EH (cell line): ENCODE measurements at regions not wholly inside any gene's neighbourhood (a gene's known extent, or its start where the extent isn't known, plus 50 kb on each side); places are given as distances from the start of the nearest gene placed in this dataset.

Experiments used
- DNase-seq: peaks from one replicate; pipeline ENCODE4 v3.0.0-alpha.2; 2015; ENCODE audit warnings: low read depth

DNA sequence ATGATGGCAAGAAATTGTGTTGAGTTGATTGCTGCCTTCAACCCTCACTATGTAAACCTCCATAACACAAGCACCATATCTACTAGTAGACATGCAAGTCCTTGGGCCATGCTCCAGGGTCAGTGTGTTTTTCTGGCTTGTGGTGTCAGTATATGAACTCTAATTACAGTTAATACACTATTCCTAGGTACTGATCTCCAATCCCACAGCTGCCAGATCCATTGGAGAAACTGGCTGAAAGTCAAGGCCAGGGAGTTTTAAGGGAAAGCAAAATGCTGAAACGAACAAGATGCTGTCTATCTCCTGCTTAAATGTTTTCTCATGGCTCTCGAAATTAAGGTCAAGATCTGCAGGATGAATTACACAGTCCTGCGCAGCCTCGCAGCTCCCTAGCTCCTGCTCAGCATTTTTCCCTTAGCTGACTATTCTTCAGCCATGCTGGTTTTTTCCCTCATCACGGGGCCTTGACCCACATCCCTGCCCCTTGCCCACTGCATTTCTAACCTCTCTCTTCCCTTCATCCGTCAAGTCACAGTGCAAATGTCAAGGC, 425.0 kb upstream of the ADAMTS9 start:
- no peak for DNase-seq

DNA sequence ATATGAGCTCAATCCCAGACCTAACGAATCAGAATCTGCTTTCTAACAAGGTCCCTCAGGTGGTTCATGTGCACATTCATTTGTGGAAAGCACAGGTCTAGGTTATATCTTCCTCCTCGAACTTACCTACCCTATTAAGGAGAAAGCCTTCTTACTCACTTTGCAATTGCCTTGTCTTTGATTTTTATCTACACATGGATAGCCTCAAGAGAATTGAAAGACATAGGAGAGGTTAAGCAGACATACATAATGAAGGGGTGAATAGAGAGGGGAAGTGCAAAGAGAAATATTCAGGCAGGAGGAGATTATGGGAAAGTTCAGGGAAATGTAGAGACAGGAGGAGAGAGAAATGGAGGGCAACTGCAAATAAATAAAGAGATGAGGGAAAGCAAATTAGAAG, 422.9 kb upstream of the ADAMTS9 start:
- no peak for DNase-seq

DNA sequence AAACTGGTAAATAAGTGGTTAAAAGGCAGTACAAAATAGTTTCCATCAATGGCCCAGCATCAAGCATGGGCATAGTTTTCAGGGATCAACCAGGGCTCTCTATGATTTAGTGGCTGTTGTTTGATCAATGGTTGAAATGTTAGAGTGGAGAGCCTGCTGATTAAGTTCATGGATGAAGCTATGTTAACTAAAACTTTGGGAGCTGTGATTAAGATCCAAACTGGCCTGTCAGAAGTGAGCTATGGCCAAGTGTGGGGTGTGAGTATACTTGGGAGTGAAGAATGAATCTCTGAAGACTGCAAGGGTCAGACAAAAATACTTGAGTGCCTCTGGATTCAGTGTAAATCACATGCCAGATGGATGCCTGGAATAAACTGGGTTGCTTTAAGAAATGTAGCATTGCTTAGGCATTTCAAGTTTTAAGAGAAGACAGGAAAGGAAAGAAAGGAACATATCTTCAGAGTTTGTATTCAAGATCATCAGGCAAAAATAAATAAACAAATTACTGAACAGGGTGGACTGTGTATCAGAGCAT, 422.2 kb upstream of the ADAMTS9 start:
- no peak for DNase-seq

DNA sequence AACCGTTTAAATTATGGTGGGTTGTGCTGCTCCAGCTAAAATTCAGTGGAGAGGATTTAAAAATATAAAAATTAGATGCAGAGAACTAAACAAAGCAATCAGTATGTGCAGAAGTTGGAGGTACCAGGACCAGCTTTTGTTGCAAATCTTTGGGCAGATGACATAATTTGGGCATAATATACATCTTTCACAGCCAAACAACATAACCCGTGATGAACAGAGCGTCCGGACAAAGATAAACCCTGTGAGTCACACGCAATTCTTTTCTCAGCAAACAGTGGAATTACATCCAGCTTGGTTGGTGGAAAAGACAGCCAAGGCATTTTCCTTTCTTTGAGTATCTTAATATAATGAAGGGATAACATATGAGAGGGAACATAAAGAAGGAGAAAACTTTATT, 419.4 kb upstream of the ADAMTS9 start:
- no peak for DNase-seq

DNA sequence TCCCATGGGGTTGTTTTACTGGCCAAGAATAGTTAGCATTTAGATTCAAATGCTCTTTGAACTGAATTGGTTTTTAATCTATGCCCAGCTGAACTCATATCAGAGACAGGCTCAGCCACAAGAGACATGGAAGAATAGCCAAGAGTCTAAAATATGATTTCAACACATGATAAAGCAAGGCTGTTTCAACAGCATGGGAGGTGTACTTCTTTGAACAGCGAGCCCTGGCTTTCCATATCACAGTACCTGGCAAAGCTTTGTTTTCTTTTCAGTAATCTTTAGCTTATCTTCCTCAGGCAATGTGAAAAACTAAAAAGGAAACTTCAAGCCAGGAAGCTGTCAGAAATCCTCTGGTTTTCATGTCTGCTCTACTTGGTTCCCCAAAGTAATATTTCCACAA, 413.6 kb upstream of the ADAMTS9 start:
- DNase-seq: no peak

DNA sequence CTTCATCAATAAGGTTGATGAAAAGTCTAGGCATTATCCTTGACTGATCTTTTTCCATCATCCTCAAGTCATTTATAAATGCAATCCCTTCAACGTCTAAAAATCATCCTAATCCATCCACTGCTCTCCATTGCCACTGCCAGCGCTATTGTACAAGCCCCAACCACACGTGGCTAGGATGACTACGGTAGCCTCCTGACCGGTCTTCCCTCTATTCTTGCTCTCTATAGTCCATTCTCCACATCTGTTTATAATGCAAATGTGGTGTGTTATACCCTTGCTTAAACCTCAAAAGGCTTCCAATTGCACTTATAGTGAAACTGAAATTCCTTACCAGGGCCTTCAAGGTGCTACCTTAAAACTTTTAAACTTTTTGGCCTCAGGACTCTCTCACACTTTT, 410.6 kb upstream of the ADAMTS9 start:
- DNase-seq: no peak

DNA sequence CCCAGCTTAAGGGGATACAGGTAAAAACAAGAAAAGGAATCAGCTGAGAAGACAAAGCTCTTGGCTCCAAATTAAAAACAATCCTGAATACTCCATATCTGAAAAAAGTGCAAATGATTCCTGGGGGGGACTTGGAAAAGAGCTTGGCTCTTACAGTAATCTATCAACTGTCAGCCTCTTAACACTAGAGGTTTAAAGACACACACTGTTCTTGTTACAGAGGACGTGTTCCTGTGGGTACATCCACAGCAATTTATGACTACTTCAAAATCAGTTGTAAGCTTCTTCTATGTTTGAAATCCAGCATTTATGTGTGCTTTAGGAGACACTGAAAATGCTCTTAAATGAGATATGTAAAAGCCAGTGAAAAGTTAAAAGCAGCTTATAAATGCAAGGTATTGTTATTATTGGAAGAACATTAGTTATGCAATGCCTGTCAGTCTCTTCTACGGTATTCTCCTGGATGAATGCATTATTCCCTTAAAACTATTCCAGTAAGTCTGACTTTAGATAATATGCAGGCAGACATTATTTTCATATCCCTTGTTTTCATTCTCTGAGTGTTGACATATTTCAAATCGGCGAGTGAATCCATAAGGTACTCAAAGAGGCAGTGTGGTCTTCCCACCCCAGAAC, 408.4 kb upstream of the ADAMTS9 start:
- no peak for DNase-seq

DNA sequence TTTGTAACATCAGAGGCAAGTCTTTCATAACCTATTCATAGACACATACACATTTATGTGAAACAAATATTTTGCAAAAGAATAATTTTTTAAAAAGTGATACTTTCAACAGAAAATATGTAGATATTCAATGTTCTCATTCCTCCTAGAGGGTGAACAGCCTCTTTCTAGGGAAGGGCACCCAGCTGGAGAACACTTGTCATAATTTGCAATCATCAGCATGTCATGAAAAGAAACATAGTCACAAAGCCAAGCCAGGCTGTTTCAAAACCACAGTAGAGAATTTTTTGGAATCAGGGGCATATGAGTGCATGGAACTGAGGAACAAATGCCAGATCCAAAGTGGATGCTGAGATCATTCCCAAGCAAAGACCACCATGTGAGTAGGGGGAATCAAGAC, 406.9 kb upstream of the ADAMTS9 start:
- no peak for DNase-seq

DNA sequence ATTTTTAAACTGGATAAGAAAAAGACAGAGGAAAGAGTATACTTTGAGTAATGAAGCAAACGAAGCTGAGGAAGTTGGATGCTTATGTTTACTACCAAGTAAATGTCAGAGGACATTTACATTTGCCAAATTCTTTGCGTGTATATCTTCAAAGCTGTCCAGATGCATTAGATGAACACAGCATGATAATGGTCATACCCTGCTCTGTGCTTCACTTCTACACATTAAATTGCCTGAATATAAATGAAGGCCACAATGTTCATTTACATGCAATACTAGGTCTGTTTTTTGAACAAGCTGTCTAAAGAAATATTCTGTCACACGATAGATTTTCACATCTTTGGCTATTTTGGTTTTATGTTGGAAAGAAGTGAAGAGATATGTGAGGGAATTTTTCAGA, 405.8 kb upstream of the ADAMTS9 start:
- DNase-seq: no peak

DNA sequence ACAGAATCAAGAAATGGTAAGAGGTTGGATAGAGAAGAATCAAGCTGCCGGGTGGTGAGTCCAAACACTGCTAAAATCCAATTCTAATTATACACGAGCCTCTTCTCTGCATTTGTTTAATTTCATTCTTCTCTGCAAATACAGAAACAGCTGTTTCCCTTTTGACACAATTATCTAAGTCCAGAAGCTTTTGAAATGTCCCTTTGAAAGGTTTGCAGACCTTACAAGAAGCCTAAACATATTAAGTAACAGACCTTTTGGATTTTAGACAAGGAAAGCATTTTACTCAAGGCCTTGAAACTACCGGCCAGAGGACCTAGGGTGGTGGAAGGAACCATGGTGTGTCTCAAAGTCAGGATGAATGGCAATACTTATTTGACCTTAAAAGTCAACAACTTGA, 403.8 kb upstream of the ADAMTS9 start:
- DNase-seq: no peak

DNA sequence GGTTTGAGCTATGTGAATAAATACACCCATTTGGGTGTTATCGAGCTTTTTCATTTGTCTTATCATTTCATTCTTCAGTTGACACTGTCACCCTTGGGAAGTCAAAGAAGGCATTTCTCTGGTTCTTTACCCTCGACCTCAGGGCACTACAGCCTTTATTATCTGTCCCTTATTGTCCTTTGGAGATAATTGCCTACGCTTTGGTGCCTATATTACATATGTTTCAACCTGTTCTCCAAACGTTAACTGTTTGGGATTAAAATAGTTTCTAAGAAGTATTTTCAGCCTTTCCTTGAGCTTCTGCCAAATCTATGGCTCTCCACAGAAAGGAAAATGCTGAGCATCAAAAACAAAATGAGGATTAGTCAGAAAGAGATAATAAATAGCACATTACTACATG, 395.4 kb upstream of the ADAMTS9 start:
- no peak for DNase-seq

DNA sequence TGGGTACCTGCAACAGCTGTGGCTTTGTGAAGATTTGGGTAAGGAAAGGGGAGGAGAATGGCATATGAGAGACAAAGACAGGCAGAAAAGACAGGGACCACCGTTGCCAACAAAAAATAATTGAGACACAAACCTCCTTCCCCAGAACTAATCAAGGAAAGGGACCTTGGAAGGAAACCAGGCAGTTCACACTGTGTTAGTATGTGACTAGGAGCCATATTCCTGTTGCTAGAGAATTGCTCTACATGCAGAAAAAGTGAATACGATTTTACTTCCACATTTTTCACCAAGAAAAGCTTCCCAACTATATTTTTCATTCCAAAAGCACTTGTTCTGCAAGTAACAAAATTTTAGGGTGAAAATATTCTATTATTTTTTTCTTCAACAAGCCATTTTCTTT, 393.7 kb upstream of the ADAMTS9 start:
- no peak for DNase-seq

DNA sequence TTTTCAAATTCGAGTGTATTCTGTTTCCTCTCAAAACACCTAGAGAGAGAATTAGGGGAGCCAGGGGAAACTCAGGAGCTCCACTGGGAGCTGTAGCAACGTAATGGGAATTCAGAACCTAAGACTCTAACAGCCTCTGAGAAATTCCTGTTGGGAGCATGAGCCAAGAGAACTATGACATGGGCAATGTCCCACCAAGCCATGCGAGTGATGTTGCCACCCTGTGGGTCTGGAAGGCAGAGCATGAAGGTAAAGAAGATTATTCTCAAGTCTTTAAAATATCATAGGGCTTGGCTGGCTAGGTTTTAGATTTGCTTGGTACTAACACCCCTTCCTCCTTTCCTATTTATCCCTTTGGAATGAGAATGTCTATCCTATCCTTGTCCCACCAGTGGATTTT, 392.6 kb upstream of the ADAMTS9 start:
- DNase-seq: no peak

DNA sequence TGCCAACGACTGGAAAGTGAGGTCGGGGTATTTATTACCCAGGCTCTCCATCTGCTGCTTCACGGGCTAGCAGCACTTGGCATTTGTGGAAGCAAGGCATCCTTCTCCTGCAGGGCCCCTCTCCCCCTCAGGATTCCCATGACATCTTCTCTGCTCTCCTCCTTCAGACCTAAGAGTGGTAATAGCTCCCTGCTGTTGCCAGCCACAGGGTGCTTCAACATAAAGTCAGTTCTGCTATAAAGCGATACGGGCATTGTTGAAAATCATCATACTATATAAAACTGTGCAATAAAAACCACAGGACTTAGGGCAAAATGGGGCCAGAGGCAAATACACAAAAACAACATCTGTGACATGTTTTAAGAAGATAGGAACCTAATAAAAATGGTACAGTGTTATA, 391.8 kb upstream of the ADAMTS9 start:
- no peak for DNase-seq

DNA sequence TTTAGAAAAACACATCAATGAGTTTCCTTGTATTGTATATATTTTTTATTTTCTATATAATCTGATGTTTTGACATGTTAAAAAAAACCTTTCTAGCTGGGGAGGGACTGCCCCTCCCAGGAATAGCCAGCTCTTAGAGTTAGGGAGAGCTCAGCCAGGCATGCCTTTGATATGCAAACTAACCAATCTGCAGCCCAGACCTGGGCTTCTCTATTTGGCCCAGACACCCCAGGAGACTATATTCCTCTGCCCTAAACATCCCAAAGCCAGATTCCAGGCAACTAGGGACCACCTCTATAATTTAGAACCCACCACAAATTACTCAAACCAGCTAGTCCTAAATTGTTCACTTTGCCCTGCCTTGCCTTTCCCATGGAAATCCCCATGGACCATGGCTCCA, 390.9 kb upstream of the ADAMTS9 start:
- no peak for DNase-seq

DNA sequence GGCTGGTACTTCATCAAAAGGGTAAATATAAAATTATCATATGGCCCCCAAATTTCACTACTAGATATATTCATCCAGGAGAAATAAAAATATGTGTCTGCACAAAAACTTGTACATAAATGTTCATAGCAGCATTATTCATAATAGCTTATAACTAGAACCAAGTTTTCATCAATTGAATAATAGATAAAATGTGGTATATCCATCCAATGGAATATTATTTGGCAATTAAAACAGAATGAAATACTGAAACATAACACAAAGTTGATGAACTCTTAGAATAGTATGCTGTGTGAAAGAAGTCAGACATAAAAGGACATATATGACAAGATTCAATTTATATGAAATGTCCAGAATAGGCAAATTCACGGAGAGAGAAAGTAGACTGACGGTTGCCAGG, 389.3 kb upstream of the ADAMTS9 start:
- DNase-seq: no peak

DNA sequence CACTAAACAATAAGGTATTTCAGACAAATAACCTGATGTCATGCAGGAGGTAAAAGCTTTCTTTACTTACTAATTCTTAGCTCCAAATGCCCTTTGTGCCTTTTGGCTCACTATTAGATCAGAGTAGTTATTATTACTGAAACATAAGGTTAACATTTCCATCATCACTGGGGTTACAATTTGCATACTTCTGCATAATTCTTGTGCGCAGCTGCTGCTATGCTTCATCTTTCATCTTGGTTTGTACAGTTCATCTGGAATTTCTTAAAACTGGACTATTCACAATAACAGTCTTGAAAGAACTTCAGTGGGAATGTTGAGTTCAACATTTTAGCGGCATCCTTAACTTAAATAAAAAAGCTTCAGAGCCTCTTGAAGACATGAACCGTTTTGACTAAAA, 383.2 kb upstream of the ADAMTS9 start:
- no peak for DNase-seq

DNA sequence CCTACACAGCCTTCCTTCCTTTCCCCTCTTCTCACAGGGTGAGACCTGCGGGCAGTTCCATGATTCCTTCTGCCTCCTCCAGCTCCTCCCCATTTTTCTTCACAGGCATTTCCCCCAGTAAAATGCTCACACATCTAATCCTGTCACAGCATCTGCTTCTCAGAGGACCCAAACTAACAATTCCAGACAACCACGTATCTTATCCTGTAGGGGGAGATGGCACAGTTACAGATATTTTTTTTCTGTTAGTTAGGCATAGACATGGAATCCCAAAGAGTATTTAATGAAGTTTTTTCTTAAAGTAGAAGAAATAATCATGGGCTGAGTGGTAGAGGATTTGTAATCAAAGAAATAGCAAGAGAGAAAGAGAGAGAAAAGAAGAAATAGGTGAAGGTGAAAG, 373.1 kb upstream of the ADAMTS9 start:
- DNase-seq: no peak

DNA sequence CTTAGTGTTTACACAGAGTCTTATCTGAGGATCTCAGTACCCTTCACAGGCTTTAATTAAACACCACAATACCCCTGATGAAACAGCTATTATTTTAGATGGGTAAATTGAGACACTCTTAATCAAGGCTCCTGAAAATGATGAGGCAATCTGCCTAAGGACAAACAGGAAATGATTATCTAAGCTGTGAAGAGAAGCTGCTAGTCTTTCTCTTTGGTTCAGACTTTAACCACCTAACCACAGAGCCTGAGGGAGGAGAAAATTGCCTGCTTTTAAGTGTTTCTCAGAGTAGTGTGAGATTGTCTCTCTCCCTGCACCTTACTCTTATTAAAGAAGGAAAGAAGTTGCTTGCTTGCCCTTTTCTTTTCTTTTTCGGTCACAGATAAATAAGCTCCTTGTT, 364.3 kb upstream of the ADAMTS9 start:
- no peak for DNase-seq

DNA sequence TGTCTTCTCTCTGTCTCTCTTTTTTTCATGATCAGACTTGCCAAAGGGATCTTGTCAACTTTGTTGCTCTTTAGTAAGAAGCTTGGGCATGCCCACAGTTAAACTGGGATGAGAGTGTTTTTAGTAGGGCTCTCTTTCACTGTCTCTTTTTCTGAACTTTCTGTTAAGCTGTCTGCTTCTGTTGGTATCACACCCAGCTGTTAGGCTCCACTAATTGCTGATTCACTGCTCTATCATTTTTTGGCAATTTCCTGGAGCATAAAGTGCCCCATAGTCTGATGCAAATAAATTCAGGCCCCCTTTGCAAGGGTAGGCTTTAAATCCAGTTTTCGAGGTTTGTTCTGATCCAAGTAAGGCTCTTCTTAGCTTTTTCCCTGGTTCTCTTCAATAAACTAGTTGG, 360.4 kb upstream of the ADAMTS9 start:
- no peak for DNase-seq

DNA sequence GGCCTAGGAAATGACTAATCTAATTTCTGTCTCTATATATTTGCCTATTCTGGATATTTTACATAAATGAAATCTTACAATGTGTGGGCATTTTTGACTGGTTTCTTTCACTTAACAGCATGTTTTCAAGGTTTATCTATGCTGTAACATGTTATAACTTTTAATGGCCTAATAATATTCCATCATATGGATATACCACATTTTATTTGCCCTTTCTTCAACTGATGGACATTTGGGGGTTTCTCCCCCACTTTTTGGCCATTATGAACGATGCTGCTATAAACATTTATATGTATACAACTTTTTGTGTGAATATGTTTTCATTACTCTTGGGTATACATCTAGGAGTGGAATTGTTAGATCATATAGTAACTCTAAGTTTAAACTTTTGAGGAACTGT, 357.3 kb upstream of the ADAMTS9 start:
- no peak for DNase-seq

DNA sequence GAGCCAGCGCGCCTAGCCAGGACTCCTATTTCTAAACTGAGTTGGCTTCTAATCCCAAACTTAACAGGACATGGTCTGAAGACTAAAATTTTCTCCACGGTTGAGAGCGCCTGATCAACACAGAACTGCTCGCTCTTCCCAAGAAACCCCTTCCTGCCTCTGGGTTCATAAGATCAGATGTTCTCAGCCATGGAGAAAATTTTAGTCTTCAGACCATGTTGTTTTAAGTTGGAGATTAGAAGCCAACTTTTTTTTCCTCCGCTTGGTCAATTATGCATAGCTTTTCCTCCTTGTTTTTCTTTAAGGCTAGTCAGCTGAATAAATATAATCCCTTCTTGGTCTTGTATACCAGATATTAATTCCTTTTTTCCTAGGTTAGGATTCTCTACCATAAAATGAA, 356.6 kb upstream of the ADAMTS9 start:
- DNase-seq: no peak

DNA sequence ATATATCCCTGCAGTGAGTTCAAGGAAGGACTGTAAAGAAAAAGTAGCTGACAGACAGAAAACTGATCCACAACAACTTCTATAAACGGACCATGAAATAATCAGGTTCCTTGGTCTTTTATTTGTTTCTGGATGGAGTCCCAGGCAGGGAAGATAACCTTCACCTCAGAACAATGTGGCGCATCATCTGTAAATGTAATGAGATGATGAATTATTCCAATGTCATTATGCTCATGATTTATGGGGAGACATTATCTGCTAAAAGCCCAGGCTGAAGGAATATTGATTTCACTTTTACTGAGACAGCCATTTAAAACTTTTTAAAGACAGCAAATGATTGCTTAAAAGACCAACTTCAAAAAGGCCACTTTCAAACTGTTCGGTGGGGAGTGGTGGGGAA, 354.9 kb upstream of the ADAMTS9 start:
- no peak for DNase-seq

DNA sequence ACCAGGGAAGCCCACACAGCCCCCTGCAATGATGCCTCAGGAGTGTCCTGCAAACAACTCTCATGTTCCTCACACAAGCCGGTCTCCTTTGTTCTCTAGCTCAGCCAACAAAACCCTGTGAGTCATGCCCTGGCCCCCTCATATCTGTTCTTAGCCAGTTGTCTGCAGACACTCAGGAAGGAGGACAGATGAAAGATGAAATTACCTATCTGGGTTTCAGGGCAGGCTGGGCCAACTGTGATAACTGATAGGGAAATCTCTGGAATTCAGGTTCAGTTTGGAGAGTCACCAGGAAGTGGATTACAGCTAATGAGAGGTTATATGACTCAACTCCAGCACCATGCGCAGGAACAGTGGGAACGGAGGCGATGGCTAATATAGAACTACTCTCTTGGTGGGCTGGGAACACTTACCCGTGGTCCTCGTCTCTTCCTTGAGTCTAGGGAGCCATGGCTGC, 352.0 kb upstream of the ADAMTS9 start:
- DNase-seq: no peak
